Esophagus (tissue), 2 donors: ENCODE measurements at regions not wholly inside any gene's neighbourhood (a gene's known extent, or its start where the extent isn't known, plus 50 kb on each side); places are given as distances from the start of the nearest gene placed in this dataset.

ENCODE experiments used
- H3K27ac ChIP-seq, 2 donors: one replicate each; pipeline ENCODE4 v1.5.1; 2013; ENCODE audit warnings: low read depth in 2 of 2, mild to moderate bottlenecking in 2 of 2, inconsistent platforms in 1 of 2, low read length in 1 of 2, moderate library complexity in 1 of 2
- H3K27me3 ChIP-seq, 2 donors: one replicate each; pipeline ENCODE4 v1.6.1; 2013; ENCODE audit warnings: low read length in 2 of 2, control low read depth in 1 of 2, mild to moderate bottlenecking in 1 of 2; ENCODE audit not compliant: insufficient read depth in 2 of 2, control insufficient read depth in 1 of 2
- H3K36me3 ChIP-seq, 2 donors: one replicate each; pipeline ENCODE4 v1.6.1; 2013; ENCODE audit warnings: low read length in 1 of 2; ENCODE audit not compliant: control insufficient read depth in 2 of 2, insufficient read depth in 2 of 2
- H3K4me1 ChIP-seq, 2 donors: one replicate each; pipeline ENCODE4 v1.6.1; 2013; ENCODE audit warnings: low read length in 1 of 2; ENCODE audit not compliant: control insufficient read depth in 2 of 2, insufficient read depth in 2 of 2
- H3K4me3 ChIP-seq, 2 donors: one replicate each; pipeline ENCODE4 v1.5.1; 2013; ENCODE audit warnings: low read length in 2 of 2, mild to moderate bottlenecking in 2 of 2, low read depth in 1 of 2, moderate library complexity in 1 of 2
- H3K9me3 ChIP-seq, 2 donors: one replicate each; pipeline ENCODE4 v1.6.1; 2013; ENCODE audit warnings: mild to moderate bottlenecking in 2 of 2, low read depth in 1 of 2, low read length in 1 of 2, moderate library complexity in 1 of 2; ENCODE audit not compliant: control insufficient read depth in 2 of 2, insufficient read depth in 1 of 2
- WGBS, 2 donors: extraction: QIAGEN DNeasy Blood & Tissue Kit; methylation state at CpG; one replicate each; pipeline ENCODE4 v1.1.7; 2013; 5-methylcytosine and 5-hydroxymethylcytosine counted together
- donor health status: healthy with polysubstance abuse.
- donor health status: Bipolar disorder and iron deficiency.

GRCh38 chr3:176208283-176208682 is 989.0 kb downstream of the TBL1XR1 start:
- no peaks in the 10 kb centered on the region for H3K4me1 ChIP-seq
- H3K27ac ChIP-seq: no peak overlapping the region
- 60 to 69% methylated on average over 1 of the region's 1 CpG for WGBS, 2 donors

GRCh38 chr3:176206809-176207208 is 990.5 kb downstream of the TBL1XR1 start:
- Histone ChIP-seq H3K27ac (no peak overlapping the region), H3K36me3 (no peaks in the 10 kb centered on the region), H3K4me1 (no peaks in the 10 kb centered on the region), H3K27me3 (no peaks in the 10 kb centered on the region), H3K4me3 (no peak overlapping the region), H3K9me3 (no peaks in the 10 kb centered on the region)
- 92% methylated on average over 2 of the region's 2 CpGs for WGBS, 2 donors

More at GRCh38 chr3:176208283-176208682, 989.0 kb downstream of the TBL1XR1 start:
- Histone ChIP-seq H3K9me3 (no peaks in the 10 kb centered on the region), H3K36me3 (no peaks in the 10 kb centered on the region), H3K27me3 (no peaks in the 10 kb centered on the region), H3K4me3 (no peak overlapping the region)

GRCh38 chr3:176202652-176203051 is 994.6 kb downstream of the TBL1XR1 start:
- Histone ChIP-seq H3K4me3 (no peak overlapping the region), H3K27me3 (no peaks in the 10 kb centered on the region), H3K27ac (no peak overlapping the region), H3K9me3 (no peaks in the 10 kb centered on the region), H3K4me1 (no peaks in the 10 kb centered on the region), H3K36me3 (no peaks in the 10 kb centered on the region)
- WGBS, 2 donors: 59 to 67% methylated on average over 2 of the region's 2 CpGs

- H3K36me3 ChIP-seq: no peaks in the 10 kb centered on the region
- no peak overlapping the region for H3K4me3 ChIP-seq
- peaks cover 0 to 3% of the 10 kb centered on the region in 2 donors for H3K9me3 ChIP-seq
- H3K4me1 ChIP-seq: peaks cover 0 to 2% of the 10 kb centered on the region in 2 donors
- H3K27me3 ChIP-seq: no peaks in the 10 kb centered on the region
- H3K27ac ChIP-seq: no peak overlapping the region
Measured at GRCh38 chr3:176193032-176193730, 1004.1 kb downstream of the TBL1XR1 start.

GRCh38 chr3:176190755-176191154 is 1006.5 kb downstream of the TBL1XR1 start:
- Histone ChIP-seq H3K27ac (no peak overlapping the region), H3K27me3 (no peaks in the 10 kb centered on the region), H3K4me3 (no peak overlapping the region), H3K4me1 (no peaks in the 10 kb centered on the region), H3K9me3 (no peaks in the 10 kb centered on the region), H3K36me3 (no peaks in the 10 kb centered on the region)

- no peak overlapping the region for H3K4me3 ChIP-seq
- no peaks in the 10 kb centered on the region for H3K9me3 ChIP-seq
- H3K4me1 ChIP-seq: no peaks in the 10 kb centered on the region
- no peaks in the 10 kb centered on the region for H3K27me3 ChIP-seq
- H3K36me3 ChIP-seq: no peaks in the 10 kb centered on the region
- WGBS, 2 donors: 39 to 75% methylated on average over 1 of the region's 1 CpG
- no peak overlapping the region for H3K27ac ChIP-seq
Measured at GRCh38 chr3:176183181-176183580, 1014.1 kb downstream of the TBL1XR1 start.

GRCh38 chr3:176174060-176174459 is 1023.2 kb downstream of the TBL1XR1 start:
- Histone ChIP-seq H3K9me3 (no peaks in the 10 kb centered on the region), H3K36me3 (no peaks in the 10 kb centered on the region), H3K4me3 (no peak overlapping the region), H3K27me3 (no peaks in the 10 kb centered on the region), H3K4me1 (no peaks in the 10 kb centered on the region), H3K27ac (no peak overlapping the region)
- WGBS, 2 donors: 61 to 77% methylated on average over 6 of the region's 6 CpGs

- no peak overlapping the region for H3K27ac ChIP-seq
- 92% methylated on average over 1 of the region's 1 CpG for WGBS, 2 donors
- no peaks in the 10 kb centered on the region for H3K4me1 ChIP-seq
- no peaks in the 10 kb centered on the region for H3K36me3 ChIP-seq
- H3K4me3 ChIP-seq: no peak overlapping the region
- H3K27me3 ChIP-seq: no peaks in the 10 kb centered on the region
- no peaks in the 10 kb centered on the region for H3K9me3 ChIP-seq
Measured at GRCh38 chr3:176172492-176172891, 1024.8 kb downstream of the TBL1XR1 start.

GRCh38 chr3:176167272-176167671 is 1030.0 kb downstream of the TBL1XR1 start:
- whole genome bisulfite sequencing, 2 donors: 32 to 35% methylated on average over 2 of the region's 2 CpGs
- Histone ChIP-seq H3K27me3 (no peaks in the 10 kb centered on the region), H3K36me3 (no peaks in the 10 kb centered on the region), H3K9me3 (no peaks in the 10 kb centered on the region), H3K4me3 (no peak overlapping the region), H3K27ac (no peak overlapping the region), H3K4me1 (no peaks in the 10 kb centered on the region)

- Histone ChIP-seq H3K27ac (no peak overlapping the region), H3K36me3 (no peaks in the 10 kb centered on the region), H3K27me3 (no peaks in the 10 kb centered on the region), H3K4me3 (no peak overlapping the region), H3K9me3 (no peaks in the 10 kb centered on the region), H3K4me1 (no peaks in the 10 kb centered on the region)
Measured at GRCh38 chr3:176160997-176161396, 1036.3 kb downstream of the TBL1XR1 start.
